H1 (cell line): ENCODE measurements at regions not wholly inside any gene's neighbourhood (a gene's known extent, or its start where the extent isn't known, plus 50 kb on each side); places are given as distances from the start of the nearest gene placed in this dataset.

Experiments used
- CTCF ChIA-PET: fragments of 300-600 bp; sonication (Branson Sonifier 250); formaldehyde crosslinking; loops from one replicate; lab custom pipeline; 2021; ENCODE audit not compliant: partially characterized antibody; lab: Charles Lee
- POLR2A ChIA-PET: fragments of 300-600 bp; sonication (Branson Sonifier 250); formaldehyde crosslinking; loops from one replicate; lab custom pipeline; 2021; ENCODE audit warnings: inconsistent platforms; ENCODE audit not compliant: partially characterized antibody; lab: Charles Lee
- DNase-seq, 2 experiments: peaks; one replicate each; pipeline versions ENCODE4 v3.0.0 to v3.0.0-alpha.2; 2010 to 2022; ENCODE audit warnings: low spot score in 2 of 2, low read depth in 1 of 2, mixed read lengths in 1 of 2
- FAIRE-seq: peaks from 2 replicates; lab custom pipeline; 2011; peaks lifted over from hg19 to GRCh38; lab: Jason Lieb, UNC
- H2AFZ ChIP-seq: 2 replicates; pipeline ENCODE4 v1.8.1; 2012; ENCODE audit warnings: low read length, inconsistent platforms
- H2AK5ac ChIP-seq: 2 replicates; pipeline ENCODE4 v1.6.1; 2013; ENCODE audit warnings: low read depth, low read length
- H2BK120ac ChIP-seq: replicated peaks from 2 replicates; pipeline ENCODE3; 2013; ENCODE audit warnings: low read depth, low read length, inconsistent platforms
- H2BK12ac ChIP-seq: 2 replicates; pipeline ENCODE4 v1.6.1; 2013; ENCODE audit warnings: low read depth, low read length
- H2BK15ac ChIP-seq: 2 replicates; pipeline ENCODE4 v1.6.1; 2013; ENCODE audit warnings: low read length
- H2BK20ac ChIP-seq: 2 replicates; pipeline ENCODE4 v1.6.1; 2013; ENCODE audit warnings: low read length
- H2BK5ac ChIP-seq: 2 replicates; pipeline ENCODE4 v1.6.1; 2013; ENCODE audit warnings: low read depth, low read length
- H3K14ac ChIP-seq: 2 replicates; pipeline ENCODE4 v1.6.1; 2013; ENCODE audit warnings: inconsistent platforms; ENCODE audit not compliant: insufficient read length
- H3K18ac ChIP-seq: 2 replicates; pipeline ENCODE4 v1.6.1; 2013; ENCODE audit warnings: low read length; ENCODE audit errors: extremely low read depth
- H3K23ac ChIP-seq: 2 replicates; pipeline ENCODE4 v1.6.1; 2013; ENCODE audit warnings: inconsistent platforms; ENCODE audit not compliant: insufficient read length
- H3K23me2 ChIP-seq: 2 replicates; pipeline ENCODE4 v1.6.1; 2013; ENCODE audit warnings: low read depth, low read length
- H3K27ac ChIP-seq: 2 replicates; pipeline ENCODE4 v1.6.1; 2011; ENCODE audit warnings: low read depth, low read length, inconsistent platforms
- H3K27me3 ChIP-seq, 4 experiments: replicated peaks in 1 of 4; 1 replicate in 1 of 4; 2 replicates in 3 of 4; pipeline versions ENCODE4 v1.6.1 to v1.8.1; 2011 to 2013; ENCODE audit warnings: low read length in 3 of 4, mild to moderate bottlenecking in 3 of 4, inconsistent platforms in 2 of 4, mixed read lengths in 2 of 4, moderate library complexity in 1 of 4; ENCODE audit not compliant: control insufficient read depth in 3 of 4, insufficient read depth in 3 of 4; ENCODE audit errors: extremely low read depth in 1 of 4
- H3K36me3 ChIP-seq, 4 experiments: 2 replicates each; pipeline versions ENCODE4 v1.6.1 to v1.8.1; 2011 to 2013; ENCODE audit warnings: mild to moderate bottlenecking in 4 of 4, low read length in 3 of 4, moderate library complexity in 2 of 4, control low read depth in 1 of 4, inconsistent platforms in 1 of 4; ENCODE audit not compliant: insufficient read depth in 4 of 4, control insufficient read depth in 2 of 4
- H3K4ac ChIP-seq: replicated peaks from 2 replicates; pipeline ENCODE3; 2013; ENCODE audit warnings: low read length, low read depth, mixed read lengths, inconsistent platforms; ENCODE audit not compliant: insufficient read length
- H3K4me1 ChIP-seq, 4 experiments: replicated peaks in 1 of 4; 1 replicate in 1 of 4; 2 replicates in 3 of 4; pipeline versions ENCODE4 v1.6.1 to v1.8.1; 2011 to 2013; ENCODE audit warnings: low read length in 3 of 4, inconsistent platforms in 2 of 4, mixed read lengths in 1 of 4; ENCODE audit not compliant: insufficient read depth in 4 of 4, control insufficient read depth in 3 of 4
- H3K4me2 ChIP-seq, 2 experiments: 2 replicates each; pipeline versions ENCODE4 v1.6.1 to v1.8.1; 2011 to 2013; ENCODE audit warnings: low read depth in 2 of 2, low read length in 2 of 2, control low read depth in 1 of 2, inconsistent platforms in 1 of 2, mild to moderate bottlenecking in 1 of 2; ENCODE audit not compliant: insufficient read depth in 1 of 2
- H3K4me3 ChIP-seq, 4 experiments: fragments of 200-600, 300-600 bp in 1 of 4; sonication (generic), shearing (Covaris generic), sonication (Bioruptor Twin) in 1 of 4; 2 replicates each; pipeline versions ENCODE4 v1.5.1 to v1.8.1; 2011 to 2016; ENCODE audit warnings: low read length in 4 of 4, low read depth in 3 of 4, control low read depth in 2 of 4, inconsistent platforms in 2 of 4, mild to moderate bottlenecking in 2 of 4, mixed read lengths in 1 of 4, moderate library complexity in 1 of 4; ENCODE audit not compliant: insufficient read depth in 2 of 4; ENCODE audit errors: extremely low read depth in 1 of 4
- H3K56ac ChIP-seq: replicated peaks from 2 replicates; pipeline ENCODE3; 2013; ENCODE audit warnings: low read depth, mild to moderate bottlenecking, mixed read lengths, low read length, inconsistent platforms; ENCODE audit not compliant: insufficient read length
- H3K79me1 ChIP-seq: 2 replicates; pipeline ENCODE4 v1.6.1; 2013; ENCODE audit warnings: low read depth, low read length, control low read depth
- H3K79me2 ChIP-seq, 2 experiments: 2 replicates each; pipeline versions ENCODE4 v1.6.1 to v1.8.1; 2012 to 2013; ENCODE audit warnings: low read length in 2 of 2, mild to moderate bottlenecking in 2 of 2, inconsistent platforms in 1 of 2; ENCODE audit not compliant: insufficient read depth in 2 of 2, control insufficient read depth in 1 of 2
- H3K9ac ChIP-seq, 4 experiments: replicated peaks in 1 of 4; 1 replicate in 1 of 4; 2 replicates in 3 of 4; pipeline versions ENCODE4 v1.6.1 to v1.8.1; 2011 to 2013; ENCODE audit warnings: low read depth in 3 of 4, low read length in 3 of 4, control low read depth in 2 of 4, mild to moderate bottlenecking in 2 of 4, moderate library complexity in 2 of 4, inconsistent platforms in 1 of 4; ENCODE audit errors: extremely low read depth in 1 of 4
- H3K9me3 ChIP-seq, 2 experiments: 2 replicates each; pipeline versions ENCODE4 v1.6.1 to v1.8.1; 2012 to 2013; ENCODE audit warnings: mild to moderate bottlenecking in 2 of 2, moderate library complexity in 2 of 2, control low read depth in 1 of 2, inconsistent platforms in 1 of 2, low read depth in 1 of 2, low read length in 1 of 2, mixed read lengths in 1 of 2; ENCODE audit not compliant: insufficient read depth in 2 of 2
- H4K20me1 ChIP-seq, 2 experiments: replicated peaks in 1 of 2; 2 replicates each; pipeline versions ENCODE3 to v1.8.1; 2011 to 2013; ENCODE audit warnings: inconsistent platforms in 2 of 2, low read length in 2 of 2, mild to moderate bottlenecking in 1 of 2; ENCODE audit not compliant: insufficient read depth in 2 of 2, control insufficient read depth in 1 of 2
- H4K5ac ChIP-seq: 2 replicates; pipeline ENCODE4 v1.6.1; 2013; ENCODE audit warnings: low read length, low read depth, mixed read lengths, inconsistent platforms; ENCODE audit not compliant: insufficient read length
- H4K8ac ChIP-seq: 2 replicates; pipeline ENCODE4 v1.8.0; 2013; ENCODE audit warnings: mild to moderate bottlenecking, moderate library complexity, low read length, inconsistent platforms; ENCODE audit not compliant: insufficient read depth; ENCODE audit errors: extremely low read depth
- H4K91ac ChIP-seq: replicated peaks from 2 replicates; pipeline ENCODE3; 2013; ENCODE audit warnings: low read length, mixed read lengths, inconsistent platforms; ENCODE audit not compliant: insufficient read length
- CBX8 ChIP-seq: fragments of 300-800, 300-1000 bp; sonication (generic); IDR thresholded peaks from 2 replicates; pipeline ENCODE4 v1.7.1; 2016; ENCODE audit warnings: low read depth, low read length, borderline replicate concordance
- CTCF ChIP-seq, 3 experiments: IDR thresholded peaks; 1 replicate in 2 of 3; 2 replicates in 1 of 3; pipeline versions ENCODE4 v1.5.1 to v1.6.1; 2011; ENCODE audit warnings: low read length in 3 of 3, mild to moderate bottlenecking in 3 of 3, inconsistent platforms in 2 of 3, low read depth in 1 of 3, moderate library complexity in 1 of 3; ENCODE audit not compliant: insufficient read depth in 1 of 3; ENCODE audit errors: control extremely low read depth in 1 of 3
- E2F6 ChIP-seq: IDR thresholded peaks from 2 replicates; pipeline ENCODE4 v1.6.1; 2012; ENCODE audit warnings: inconsistent platforms
- FOSL1 ChIP-seq: IDR thresholded peaks from 2 replicates; pipeline ENCODE4 v1.6.1; 2011; ENCODE audit warnings: mild to moderate bottlenecking, low read depth, low read length, moderate library complexity; ENCODE audit not compliant: insufficient read depth
- HDAC2 ChIP-seq, 2 experiments: fragments of 300-600 bp in 1 of 2; sonication (generic) in 1 of 2; IDR thresholded peaks; 2 replicates each; pipeline ENCODE4 v1.6.1; 2011 to 2012; ENCODE audit warnings: low read depth in 2 of 2, low read length in 2 of 2, mild to moderate bottlenecking in 2 of 2, moderate library complexity in 2 of 2, borderline replicate concordance in 1 of 2, inconsistent platforms in 1 of 2
- HDAC6 ChIP-seq: IDR thresholded peaks from one replicate; pipeline ENCODE4 v1.7.1; 2012; ENCODE audit warnings: low read depth, mild to moderate bottlenecking, inconsistent platforms, low read length, moderate library complexity
- KDM4A ChIP-seq: IDR thresholded peaks from one replicate; pipeline ENCODE4 v1.7.1; 2012; ENCODE audit warnings: low read depth, mild to moderate bottlenecking, moderate library complexity, low read length, inconsistent platforms; ENCODE audit not compliant: severe bottlenecking
- POLR2AphosphoS5 ChIP-seq: IDR thresholded peaks from 2 replicates; pipeline ENCODE4 v1.6.1; 2011; ENCODE audit warnings: low read depth, low read length
- TCF12 ChIP-seq: IDR thresholded peaks from 2 replicates; pipeline ENCODE4 v1.6.1; 2011; ENCODE audit warnings: low read depth, mild to moderate bottlenecking, low read length
- WGBS, 2 experiments: shearing (Covaris generic) in 1 of 2; methylation state at CpG; one replicate each; pipeline versions ENCODE4 v1.1.6 to v1.1.7; 2013 to 2015; ENCODE audit warnings: low lambda C conversion rate in 2 of 2, mixed read lengths in 2 of 2, inconsistent platforms in 1 of 2, low coverage in 1 of 2, missing lambda C conversion rate in 1 of 2; ENCODE audit not compliant: insufficient replicate concordance in 2 of 2, insufficient coverage in 1 of 2, insufficient read length in 1 of 2; ENCODE audit errors: extremely low coverage in 1 of 2, missing lambda C conversion rate in 1 of 2; 5-methylcytosine and 5-hydroxymethylcytosine counted together

GRCh38 chr11:32312206-32312817 is 123.0 kb downstream of the WT1 start:
- DNase-seq (no peak), FAIRE-seq (no peak)
- no peak overlapping the region for H3K14ac ChIP-seq
- H4K8ac ChIP-seq = no peak overlapping the region
- 89% methylated on average over 6 of the region's 6 CpGs; no CpG with 5 or more reads in 1 of the 2 experiments for WGBS, 2 experiments
- H3K56ac ChIP-seq = no peak overlapping the region
- H2BK12ac ChIP-seq = no peak overlapping the region
- no peak overlapping the region for H4K91ac ChIP-seq
- H2BK15ac ChIP-seq = no peak overlapping the region
- H3K4me2 ChIP-seq = no peak overlapping the region
- no peak overlapping the region for H2BK5ac ChIP-seq
- no peak overlapping the region for H2BK20ac ChIP-seq
- no peaks in the 10 kb centered on the region for H3K9me3 ChIP-seq
- H4K20me1 ChIP-seq = no peaks in the 10 kb centered on the region
- H3K36me3 ChIP-seq = no peaks in the 10 kb centered on the region
- no peak overlapping the region for H3K9ac ChIP-seq
- no peaks in the 10 kb centered on the region for H3K79me2 ChIP-seq
- 0 out of 2 replicates have a peak overlapping the region, but pooled peaks have one; percentile 22 for H2AFZ ChIP-seq
- peaks cover 2 to 7% (median 5%) of the 10 kb centered on the region in 4 experiments; a peak in 6 of 7 replicates for H3K4me1 ChIP-seq
- no peak overlapping the region for H3K4ac ChIP-seq
- no peak overlapping the region for H3K18ac ChIP-seq
- ChIA-PET POLR2A (interaction anchor here (2.1 kb wide), 1 partner anchor 22 kb away, joined by 5 read pairs; no protein-coding TSS in a partner anchor), CTCF (interaction anchor here (0.5 to 3.3 kb wide), 21 partner anchors 9 to 336 kb away, joined by 3 to 28 read pairs (median 3); no protein-coding TSS in a partner anchor)
- H4K5ac ChIP-seq = no peak overlapping the region
- no peak overlapping the region for H3K27ac ChIP-seq
- no peak overlapping the region for H2AK5ac ChIP-seq
- no peaks in the 10 kb centered on the region for H3K79me1 ChIP-seq
- H3K23ac ChIP-seq = no peak overlapping the region
- no peak overlapping the region; a peak in 1 of 8 replicates for H3K4me3 ChIP-seq
- H3K27me3 ChIP-seq = no peaks in the 10 kb centered on the region
- no peaks in the 10 kb centered on the region for H3K23me2 ChIP-seq
- H2BK120ac ChIP-seq = no peak overlapping the region
- TF ChIP-seq CBX8 (no peak), HDAC2 (IDR thresholded peaks at IDR 0.05; ENCODE audit: borderline replicate concordance in 1 of 2, low read depth in 2 of 2, low read length in 2 of 2) (no peak), FOSL1 (no peak), E2F6 (no peak), POLR2AphosphoS5 (no peak), TCF12 (no peak), KDM4A (no peak), HDAC6 (no peak), CTCF (IDR thresholded peaks at IDR 0.05; ENCODE audit: control extremely low read depth in 1 of 3, insufficient read depth in 1 of 3, low read depth in 1 of 3, low read length in 3 of 3) (no peak)
